Inferior parietal cortex (tissue), 1 donor: ENCODE measurements at regions not wholly inside any gene's neighbourhood (a gene's known extent, or its start where the extent isn't known, plus 50 kb on each side); places are given as distances from the start of the nearest gene placed in this dataset.
A peak's percentile ranks its signal among the peaks of the same experiment; 100 is the strongest.

Experiments
- DNase-seq: peaks from one replicate; pipeline ENCODE4 v3.0.0-alpha.2; 2016; ENCODE audit errors: extremely low spot score

DNA sequence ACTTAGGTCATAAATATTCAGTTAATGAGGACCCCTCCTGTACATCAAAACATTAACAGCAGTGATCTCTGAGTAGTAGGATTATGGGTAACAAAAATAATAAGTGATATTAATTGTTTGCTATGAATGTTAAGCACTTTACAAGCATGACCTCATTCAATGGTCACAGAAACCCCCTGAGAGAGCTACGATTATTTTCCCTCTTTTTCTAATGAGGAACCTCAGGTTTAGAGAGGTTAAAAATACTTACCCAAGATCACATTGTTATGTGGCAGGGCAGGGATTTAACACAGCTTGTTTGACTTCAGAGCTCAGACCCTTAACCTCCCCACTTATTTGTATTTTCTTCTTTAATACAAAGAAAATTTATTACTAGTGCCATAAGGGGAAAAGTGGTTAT is 228.2 kb downstream of the TBL1XR1 start:
- DNase-seq: no peak

DNA sequence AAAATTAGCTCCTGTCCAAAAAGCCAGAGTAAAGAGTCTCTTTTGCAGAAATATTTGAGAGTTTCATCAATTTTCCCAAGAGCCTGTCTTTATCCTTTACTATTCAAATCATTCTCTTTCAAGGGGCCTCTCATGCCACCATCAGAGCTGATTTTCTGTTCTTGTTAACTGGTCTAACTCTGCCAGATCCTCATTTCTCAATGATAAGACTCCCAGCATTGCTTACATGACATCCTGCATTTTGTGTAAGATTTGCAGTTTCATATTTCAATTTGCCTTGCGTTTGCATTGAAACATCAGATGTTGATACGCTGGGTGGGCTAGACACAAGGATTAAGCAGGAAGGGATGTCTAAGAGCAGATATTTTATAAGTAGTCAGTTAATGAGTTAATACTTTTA is 228.7 kb downstream of the TBL1XR1 start:
- no peak for DNase-seq

DNA sequence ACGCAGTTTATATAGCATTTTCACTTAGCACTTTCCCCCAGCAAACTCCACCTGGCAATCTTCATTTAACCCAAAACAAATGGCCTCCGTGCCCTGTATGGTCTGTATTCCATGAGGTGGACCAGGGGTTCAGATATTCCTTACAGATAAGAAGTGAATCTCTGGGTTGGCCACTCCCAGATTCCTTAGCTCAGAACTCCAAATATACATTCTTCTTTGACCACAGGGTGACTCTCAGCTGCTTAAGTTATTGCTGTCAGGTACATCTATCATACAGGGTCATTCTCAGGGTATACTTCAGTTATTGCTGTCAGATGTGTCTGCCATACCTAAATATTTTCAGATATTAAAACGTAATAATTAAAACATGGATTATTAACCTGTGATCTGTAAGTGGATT is 229.8 kb downstream of the TBL1XR1 start:
- no peak for DNase-seq

DNA sequence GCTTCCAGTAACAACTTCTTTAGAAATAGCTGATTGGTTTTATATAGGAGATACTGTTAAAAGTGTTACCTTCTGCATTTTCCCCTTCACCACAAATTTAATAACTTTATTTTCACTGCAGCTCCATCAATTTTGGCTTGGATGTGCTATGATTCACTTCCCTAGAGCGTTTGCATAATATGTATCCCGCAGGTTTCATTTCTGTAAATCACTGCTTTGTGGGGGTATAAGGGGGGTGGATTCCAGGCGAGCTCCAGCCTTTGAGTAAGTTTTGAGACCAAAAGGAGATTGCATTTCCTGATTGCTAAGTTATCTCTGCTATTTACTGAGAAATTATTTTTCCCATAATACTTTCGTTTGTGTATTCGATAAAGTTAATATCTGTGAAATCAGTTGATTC is 232.6 kb downstream of the TBL1XR1 start:
- no peak for DNase-seq

DNA sequence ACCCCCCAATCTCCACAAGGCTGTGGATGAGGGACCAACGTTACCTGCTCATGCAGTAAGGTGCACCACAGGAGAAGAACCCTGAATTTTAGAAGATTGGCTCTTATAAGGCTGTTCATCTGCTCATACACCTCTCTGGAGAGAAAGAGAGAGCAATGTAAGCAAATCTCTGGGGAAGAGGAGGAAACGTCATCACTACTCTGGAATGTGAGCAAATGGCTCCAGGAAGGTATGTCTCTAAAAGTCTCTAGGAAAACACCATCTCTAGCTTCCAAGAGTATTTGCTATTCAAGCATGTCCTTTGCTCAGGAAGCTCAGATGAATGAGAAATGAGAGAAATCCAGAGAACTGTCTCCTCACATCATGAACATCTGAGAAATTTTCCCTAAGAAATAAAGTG is 235.4 kb downstream of the TBL1XR1 start:
- DNase-seq: no peak

DNA sequence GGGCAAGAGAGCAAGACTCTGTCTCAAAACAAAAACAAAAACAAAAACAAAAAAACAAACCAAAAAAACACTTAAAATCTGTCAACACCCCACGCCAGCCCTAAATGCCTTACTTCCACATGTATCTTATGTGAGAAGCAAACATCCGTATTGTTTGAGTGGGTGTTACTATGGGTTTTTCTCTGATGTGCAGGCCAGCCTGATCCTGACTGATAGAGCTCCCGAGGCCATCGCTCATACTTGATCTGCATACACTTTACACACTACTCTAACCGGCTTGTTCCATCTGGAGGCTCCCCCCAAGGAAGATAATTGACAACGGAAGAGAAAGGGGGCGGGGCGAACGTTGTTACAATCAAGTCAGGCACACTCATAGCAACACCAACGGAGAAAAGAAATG is 237.4 kb downstream of the TBL1XR1 start:
- no peak for DNase-seq

DNA sequence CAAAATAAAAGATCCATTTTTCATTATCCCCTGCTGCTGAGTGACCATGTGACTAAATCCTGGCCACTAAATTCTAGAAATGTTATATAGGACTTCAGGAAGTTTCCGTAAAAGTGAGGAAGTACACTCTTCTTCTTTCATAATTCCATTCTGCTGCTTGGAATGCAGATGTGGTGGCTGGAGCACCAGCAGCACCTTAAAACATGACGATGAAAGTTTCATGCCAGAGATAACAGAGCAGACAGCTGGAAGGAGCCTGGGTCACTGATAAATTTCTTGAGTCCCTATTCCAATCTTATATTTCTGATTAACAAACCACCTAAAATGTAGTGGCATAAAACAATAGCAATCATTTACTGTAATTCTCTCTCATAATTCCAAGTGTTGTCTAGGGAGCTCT is 238.7 kb downstream of the TBL1XR1 start:
- DNase-seq: no peak

DNA sequence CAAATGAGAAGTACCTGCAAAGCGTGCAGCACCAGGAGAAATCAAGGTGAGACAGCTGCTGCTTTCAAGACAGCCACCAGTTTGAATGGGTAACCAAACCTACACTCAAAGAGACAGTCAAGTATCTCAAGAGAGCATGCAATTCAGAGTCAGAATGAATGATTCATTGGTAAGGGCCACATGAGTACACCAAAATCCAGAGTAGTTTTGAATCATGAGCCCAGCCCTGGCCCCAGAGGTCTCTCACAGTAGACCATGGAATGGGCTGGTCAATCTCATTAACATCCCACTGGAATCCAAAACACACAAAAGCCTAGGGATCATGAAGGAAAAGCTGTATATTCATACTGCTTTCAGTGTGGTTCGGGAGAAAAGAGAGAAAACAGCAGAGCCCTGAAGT is 242.8 kb downstream of the TBL1XR1 start:
- no peak for DNase-seq

DNA sequence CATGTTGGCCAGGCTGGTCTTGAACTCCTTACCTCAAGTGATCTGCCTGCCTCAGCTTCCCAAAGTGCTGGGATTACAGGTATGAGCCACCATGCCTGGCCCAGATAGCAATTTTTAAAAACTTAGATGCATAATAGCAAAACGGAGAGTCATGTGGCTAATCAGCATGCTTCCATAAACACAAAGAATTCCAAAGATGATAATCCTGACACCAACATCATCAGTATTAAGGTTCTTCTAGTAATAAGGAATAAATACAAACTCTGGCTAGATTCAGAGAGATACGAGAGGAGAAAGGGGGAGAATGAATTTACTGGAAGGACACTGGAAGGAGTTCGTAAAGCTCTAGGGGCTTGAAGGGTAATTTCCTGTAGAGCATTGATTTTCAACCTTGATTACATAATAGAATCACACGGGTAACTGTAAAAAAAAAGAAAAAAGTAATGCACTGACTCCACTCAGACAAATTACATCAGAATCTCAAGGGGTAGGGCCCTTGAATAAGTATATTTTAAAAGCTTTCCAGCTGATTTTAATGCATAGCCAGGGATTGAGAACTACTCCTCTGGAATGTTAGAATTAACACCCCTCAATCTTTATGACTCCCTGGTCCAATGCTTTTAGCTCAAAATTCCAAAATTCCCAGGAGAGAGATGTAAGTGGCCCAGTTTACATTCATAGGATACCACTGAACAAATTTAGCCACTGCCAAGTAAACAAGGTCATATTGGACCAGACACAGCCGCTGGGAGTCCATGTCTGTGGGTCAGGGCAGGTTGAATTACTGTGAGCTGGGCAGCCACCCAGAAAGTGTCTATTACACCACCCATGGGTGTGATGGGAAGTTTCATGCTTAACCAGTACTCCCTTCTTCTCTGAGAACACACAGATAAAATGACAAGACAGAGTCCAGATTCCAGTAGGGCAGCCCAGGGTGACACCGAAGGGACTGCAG is 243.9 kb downstream of the TBL1XR1 start:
- DNase-seq: no peak

DNA sequence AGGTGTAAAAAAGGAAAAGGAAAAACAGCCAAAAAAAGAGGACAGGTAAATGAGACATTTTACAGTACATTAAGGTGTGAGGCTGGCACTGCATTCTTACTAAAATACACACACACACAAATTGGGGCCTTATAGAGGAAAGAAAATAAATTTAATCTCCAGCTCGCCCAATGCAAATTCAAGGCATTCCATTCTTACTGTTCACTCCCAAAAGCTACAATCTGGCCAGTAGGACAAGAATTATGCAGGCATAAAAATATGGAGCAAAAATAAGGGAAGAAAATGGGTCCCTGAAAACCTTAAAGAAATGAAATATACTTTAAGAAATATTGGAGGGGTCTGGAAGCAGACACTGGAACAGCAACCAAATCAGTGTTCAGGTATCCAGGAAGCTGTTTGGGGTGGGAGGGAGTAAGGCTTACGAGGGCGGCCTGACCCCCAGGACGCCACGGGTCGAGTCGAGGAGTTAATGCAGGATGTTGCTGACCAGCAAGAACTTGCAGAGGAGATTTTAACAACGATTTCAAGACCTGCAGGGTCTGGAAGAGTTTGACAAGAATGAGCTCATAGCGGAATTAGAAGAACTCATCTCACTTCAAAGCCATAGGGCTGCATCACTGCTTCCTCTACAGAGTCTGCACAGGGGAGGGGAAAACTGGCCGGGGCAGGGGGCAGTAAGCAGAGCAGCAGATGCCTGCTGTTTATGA is 245.5 kb downstream of the TBL1XR1 start:
- DNase-seq: no peak

DNA sequence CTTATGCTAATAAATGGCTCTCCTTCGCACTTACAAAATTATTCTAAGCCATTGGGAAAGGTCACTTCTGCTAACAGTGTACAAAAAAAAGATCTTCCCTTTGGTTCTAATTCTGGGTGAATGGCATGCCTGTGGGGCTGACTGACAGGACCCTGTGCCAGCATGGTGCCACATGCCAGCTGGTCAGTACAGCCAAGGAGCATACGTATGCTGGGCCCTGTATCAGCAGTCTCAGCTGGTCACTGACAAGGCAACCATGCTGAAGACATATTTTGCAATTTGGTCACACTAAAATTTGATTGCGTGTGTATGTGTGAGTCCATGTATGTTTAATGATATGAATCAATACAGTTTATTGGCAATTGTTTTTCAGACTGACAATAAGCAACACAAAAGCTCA is 246.1 kb downstream of the TBL1XR1 start:
- no peak for DNase-seq

DNA sequence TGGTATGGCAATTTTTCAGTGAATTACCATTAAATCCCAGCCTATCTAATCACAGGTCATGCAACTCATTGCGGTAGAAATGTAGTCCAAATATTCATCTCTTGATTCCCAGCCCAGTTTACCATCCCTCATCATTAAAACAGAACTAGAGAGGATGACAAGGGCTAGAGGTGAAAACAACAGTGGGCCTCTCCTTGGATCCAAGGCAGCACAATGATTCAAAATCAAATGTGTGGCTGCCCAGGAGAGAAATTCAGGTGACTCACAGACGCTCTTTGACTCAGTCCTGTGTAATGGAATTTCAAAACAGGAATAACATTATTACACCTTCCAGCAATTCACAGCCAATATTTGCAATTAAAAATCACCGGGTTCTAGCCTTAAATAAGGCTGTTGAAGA is 246.5 kb downstream of the TBL1XR1 start:
- no peak for DNase-seq

DNA sequence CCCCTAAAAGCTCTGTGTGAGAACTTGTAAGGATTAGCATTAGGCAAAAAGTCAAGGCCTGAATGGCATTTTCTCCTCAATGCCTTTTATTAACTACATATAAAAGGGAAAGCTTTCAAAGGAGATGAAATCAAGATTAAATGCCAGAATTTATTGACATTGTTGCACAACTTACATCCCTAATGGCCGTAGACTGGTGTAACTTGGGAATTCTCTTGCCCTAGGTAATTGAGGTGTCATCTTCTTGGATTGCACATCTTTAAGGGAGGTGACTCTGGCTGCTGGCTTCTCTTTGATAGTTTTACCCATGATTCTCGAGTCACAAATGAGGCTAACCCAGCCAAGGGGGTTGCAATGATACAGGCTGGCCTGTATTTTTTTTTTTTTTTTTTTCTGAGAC is 249.1 kb downstream of the TBL1XR1 start:
- DNase-seq: no peak

DNA sequence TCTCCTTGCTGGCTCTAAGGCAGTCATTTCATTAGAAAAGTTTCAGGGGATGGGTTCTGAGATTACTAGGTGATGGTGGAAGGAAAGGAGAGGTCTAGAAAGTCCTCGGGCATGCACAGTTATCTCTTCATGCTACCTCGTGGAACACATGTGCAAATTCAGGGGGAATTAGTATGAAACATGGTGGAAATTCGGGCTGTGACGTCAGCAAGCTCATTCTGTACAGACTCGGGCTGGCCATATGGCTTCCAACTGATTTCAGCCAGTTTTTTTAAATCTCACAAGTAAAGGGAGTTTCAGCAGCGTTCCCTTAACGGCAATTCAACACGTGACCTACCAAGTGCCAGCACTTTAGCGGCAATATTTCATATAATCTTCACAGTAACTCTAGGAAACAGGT is 251.1 kb downstream of the TBL1XR1 start:
- DNase-seq: no peak

DNA sequence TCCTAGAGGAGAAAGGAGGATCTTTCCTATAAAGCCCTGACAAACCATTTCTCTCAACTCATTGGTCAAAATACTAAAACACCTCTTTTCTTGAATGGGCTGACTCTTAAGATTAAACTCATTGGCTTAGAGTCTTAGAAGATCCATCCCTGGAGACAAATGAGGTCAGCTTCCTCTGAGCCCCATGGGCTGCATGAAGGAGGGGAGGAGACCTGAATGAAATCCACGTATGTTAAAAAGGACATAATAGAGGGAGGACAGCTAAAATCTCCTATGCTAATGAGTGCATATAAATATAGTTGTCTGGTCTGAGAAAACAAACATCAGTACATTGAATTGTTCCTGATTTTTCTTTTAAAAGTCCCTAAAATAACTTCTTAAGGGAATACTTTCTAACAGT is 255.0 kb downstream of the TBL1XR1 start:
- no peak for DNase-seq

DNA sequence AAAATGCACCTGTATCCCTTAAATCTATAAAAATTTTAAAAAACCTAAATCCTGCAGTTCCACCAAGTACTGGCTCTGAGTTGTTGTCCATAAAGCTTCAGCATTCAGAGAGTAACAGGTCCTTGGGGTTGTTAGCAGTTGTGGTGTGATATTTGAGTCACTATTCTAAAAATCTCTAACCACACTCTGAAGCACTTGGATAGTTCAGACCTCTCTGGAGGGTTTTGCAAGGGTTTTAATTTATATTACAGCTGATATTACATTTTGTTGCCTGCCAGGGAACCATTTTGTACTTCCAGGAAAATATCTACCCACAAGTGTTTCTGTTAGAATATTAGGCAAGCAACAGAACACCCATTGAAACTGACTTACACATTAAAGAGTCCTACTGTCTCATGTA is 255.6 kb downstream of the TBL1XR1 start:
- DNase-seq: no peak

DNA sequence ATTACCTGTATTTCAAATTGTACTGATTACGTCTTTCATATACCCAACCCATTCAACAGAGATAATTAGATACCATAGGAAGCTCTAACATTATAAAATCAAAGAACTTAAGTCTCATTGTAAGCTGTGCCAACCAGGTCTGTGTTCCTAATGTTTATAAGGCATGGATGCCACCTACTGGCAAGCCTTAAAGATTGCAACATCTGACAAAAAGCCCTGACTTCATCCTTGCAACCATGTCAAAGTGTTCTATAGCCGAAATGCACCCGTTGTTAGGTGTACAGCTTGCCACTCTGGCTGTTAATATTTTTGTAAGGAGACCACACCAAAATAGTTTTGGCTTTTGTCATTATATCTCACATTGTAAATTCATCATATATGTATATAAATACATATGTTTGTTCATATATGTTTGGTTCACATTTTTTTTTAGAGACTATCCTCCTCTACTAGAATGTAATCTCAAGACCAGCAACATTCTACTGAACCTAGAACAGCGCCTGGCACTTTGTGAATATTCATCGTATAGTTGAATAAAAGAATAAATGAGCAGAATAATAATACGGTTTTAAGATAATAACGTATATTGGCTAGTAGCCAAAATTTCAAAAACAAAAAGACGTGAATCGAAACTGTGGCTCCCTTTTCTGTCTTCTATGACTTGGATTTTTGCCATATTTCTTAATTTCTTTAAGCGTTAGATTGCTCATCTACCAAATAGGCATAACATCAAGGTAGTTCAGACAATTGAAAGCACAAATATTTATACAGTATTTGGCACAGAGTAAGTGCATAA is 258.1 kb downstream of the TBL1XR1 start:
- peak; percentile 83 for DNase-seq

DNA sequence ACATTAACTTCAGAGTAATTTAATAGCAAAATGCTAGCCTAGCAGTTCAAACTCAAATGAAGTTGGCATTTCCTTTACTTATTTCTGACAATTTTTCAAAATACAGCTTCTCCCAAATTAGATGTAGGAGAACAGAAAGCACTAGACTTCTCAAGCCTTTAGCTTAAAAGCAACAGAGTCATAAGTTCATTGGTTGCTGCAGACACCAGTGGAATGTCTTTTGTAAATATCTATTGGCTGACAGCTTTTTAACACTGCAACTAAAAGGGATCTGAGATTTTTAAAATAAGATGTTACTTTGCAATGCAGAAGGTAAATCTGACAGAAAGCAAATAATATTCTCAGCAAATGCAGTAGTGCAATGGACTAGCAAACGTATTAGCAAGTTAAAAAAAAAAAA is 259.3 kb downstream of the TBL1XR1 start:
- no peak for DNase-seq

DNA sequence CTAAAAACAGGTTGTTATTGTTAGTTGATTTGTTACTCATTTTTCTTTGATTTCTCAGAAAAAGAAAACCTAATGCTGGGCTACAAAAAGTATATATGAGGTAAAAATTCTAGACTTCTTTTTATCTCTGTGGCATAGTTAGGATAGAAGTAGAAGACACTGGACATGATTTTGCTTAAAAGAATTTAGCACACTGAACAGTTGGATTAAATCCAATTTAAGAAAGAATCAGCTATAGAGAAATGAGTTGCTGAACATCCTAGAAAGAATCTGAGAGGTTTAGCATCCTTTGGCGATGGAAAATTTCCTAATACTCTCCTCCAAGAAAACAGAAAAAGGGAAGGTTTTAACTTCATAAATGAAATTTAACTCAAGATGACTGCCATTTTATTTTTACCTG is 259.7 kb downstream of the TBL1XR1 start:
- no peak for DNase-seq

DNA sequence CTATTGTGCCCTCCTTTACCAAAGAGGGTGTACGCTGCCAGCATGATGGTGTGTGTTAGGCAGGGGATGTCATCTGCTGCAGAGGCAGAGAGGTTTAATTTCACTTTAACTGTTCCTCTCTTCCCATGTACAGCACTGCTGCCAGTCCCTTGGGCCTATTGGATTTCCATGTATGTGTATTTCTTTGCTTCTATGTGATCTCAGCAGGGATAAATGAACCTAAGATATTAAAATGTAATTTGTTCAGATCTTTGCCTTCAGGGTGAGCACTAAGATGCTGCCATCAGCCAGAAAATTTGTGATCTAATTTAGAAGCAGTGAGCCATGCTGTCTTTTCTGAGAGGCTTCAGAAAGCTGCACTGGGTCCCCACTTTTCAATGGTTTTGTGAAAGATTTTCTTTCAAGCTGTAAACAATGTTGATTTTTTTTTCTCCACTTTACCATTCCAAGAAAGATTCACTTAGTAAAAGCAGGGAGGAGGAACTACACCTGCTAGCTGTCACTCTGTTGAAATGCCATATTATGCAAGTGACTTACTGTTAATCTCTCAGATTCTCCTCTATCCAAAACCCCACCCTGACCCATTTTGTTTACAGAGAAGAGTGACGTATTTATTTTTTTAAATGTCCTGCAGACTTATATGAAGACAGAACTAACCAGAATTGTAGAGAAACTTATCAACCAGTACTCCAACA is 261.9 kb downstream of the TBL1XR1 start:
- no peak for DNase-seq

DNA sequence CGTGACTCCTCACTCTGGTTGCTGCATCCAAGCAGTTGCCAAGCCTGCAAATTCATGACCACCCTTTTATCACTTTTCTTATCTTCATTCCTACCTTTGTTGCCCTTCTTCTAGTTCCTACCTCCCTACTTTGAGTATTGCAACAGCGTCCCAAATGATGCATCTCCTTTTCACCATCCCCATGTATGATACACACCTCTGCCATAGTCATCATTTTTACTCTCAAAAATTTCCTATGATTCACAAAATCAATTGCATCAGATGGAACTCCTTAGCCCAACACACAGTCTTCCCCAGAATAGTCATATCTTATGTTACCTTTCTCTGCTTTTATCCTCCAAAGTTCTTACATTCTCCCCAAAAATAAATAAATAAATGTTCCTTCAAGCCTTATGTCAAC is 262.6 kb downstream of the TBL1XR1 start:
- no peak for DNase-seq

DNA sequence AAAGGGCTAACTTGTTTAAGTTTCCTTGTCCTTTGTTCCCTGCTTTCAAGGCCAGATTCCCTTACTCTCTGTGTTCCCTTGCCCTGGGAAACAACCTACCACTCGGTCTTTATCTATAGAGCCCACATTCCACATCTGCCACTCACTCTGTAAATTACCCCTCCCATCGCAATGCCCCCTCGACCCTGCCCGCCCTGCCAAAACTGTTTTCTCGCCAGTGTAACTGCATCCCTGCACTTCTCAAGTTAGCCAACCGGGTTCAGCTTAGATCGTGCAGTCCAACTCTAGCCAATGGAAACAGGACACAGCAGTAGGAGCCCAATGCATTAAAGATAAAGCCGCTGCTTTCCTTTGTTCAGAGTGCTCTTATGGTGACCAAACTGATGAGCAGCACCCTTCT is 263.6 kb downstream of the TBL1XR1 start:
- DNase-seq: no peak
